Stomach (tissue), 8 donors: ENCODE measurements at regions not wholly inside any gene's neighbourhood (a gene's known extent, or its start where the extent isn't known, plus 50 kb on each side); places are given as distances from the start of the nearest gene placed in this dataset.

Source experiments
- DNase-seq, 2 donors: peaks; one replicate each; pipeline versions ENCODE4 v3.0.0 to v3.0.0-alpha.2; 2013 to 2019
- H3K27ac ChIP-seq, 5 donors: fragments of 200-600 bp in 4 of 5; sonication (generic) in 4 of 5; one replicate each; pipeline ENCODE4 v1.5.1; 2013 to 2019; ENCODE audit warnings: mild to moderate bottlenecking in 1 of 5, moderate library complexity in 1 of 5
- H3K27me3 ChIP-seq, 3 donors: fragments of 200-600 bp; sonication (generic); one replicate each; pipeline ENCODE4 v1.5.1; 2017 to 2019; ENCODE audit warnings: mixed run types in 1 of 3
- H3K36me3 ChIP-seq, 4 donors: fragments of 200-600 bp; sonication (generic); 1 replicate in 3 of 4; 2 replicates in 1 of 4; pipeline ENCODE4 v1.5.1; 2016 to 2019
- H3K4me1 ChIP-seq, 4 donors: fragments of 200-600 bp; sonication (generic); one replicate each; pipeline ENCODE4 v1.5.1; 2016 to 2019
- H3K4me3 ChIP-seq, 4 donors: fragments of 200-600 bp; sonication (generic) in 3 of 4; one replicate each; pipeline ENCODE4 v1.5.1; 2016 to 2019; ENCODE audit warnings: mild to moderate bottlenecking in 1 of 4
- H3K9me3 ChIP-seq, 4 donors: fragments of 200-600 bp; sonication (generic); one replicate each; pipeline ENCODE4 v1.5.1; 2016 to 2019
- CTCF ChIP-seq, 7 experiments: fragments of 450-650 bp in 4 of 7; fragments of 200-600 bp in 3 of 7; sonication (generic) in 3 of 7; IDR thresholded peaks; one replicate each; pipeline ENCODE4 v1.5.1; 2016 to 2019; ENCODE audit warnings: antibody characterized with exemption in 7 of 7, control low read depth in 2 of 7, mild to moderate bottlenecking in 1 of 7
- EP300 ChIP-seq: sonication (generic); formaldehyde crosslinking; IDR thresholded peaks from one replicate; pipeline ENCODE4 v1.6.1; 2017; ENCODE audit warnings: antibody characterized with exemption
- POLR2A ChIP-seq, 4 donors: fragments of 450-650 bp; IDR thresholded peaks; one replicate each; pipeline ENCODE4 v1.6.1; 2016; ENCODE audit warnings: antibody characterized with exemption in 4 of 4, control low read depth in 2 of 4, mild to moderate bottlenecking in 1 of 4, moderate library complexity in 1 of 4
- POLR2AphosphoS5 ChIP-seq, 3 donors: sonication (generic); formaldehyde crosslinking; IDR thresholded peaks; one replicate each; pipeline ENCODE4 v1.6.1; 2016; ENCODE audit warnings: antibody characterized with exemption in 3 of 3
- WGBS, 5 donors: extraction: QIAGEN DNeasy Blood & Tissue Kit in 3 of 5; methylation state at CpG; one replicate each; pipeline versions ENCODE4 v1.1.5 to v1.1.7; 2013 to 2018; 5-methylcytosine and 5-hydroxymethylcytosine counted together
- intact Hi-C: fragments of 100-400 bp; cut with DNase I; formaldehyde crosslinking; loops from one replicate; pipeline ENCODE4 v1.15.1; 2023; ENCODE audit warnings: low total_unique reads
- donor health status: healthy with polysubstance abuse.
- donor health status: Bipolar disorder and iron deficiency.
- donor health status: healthy.

DNA sequence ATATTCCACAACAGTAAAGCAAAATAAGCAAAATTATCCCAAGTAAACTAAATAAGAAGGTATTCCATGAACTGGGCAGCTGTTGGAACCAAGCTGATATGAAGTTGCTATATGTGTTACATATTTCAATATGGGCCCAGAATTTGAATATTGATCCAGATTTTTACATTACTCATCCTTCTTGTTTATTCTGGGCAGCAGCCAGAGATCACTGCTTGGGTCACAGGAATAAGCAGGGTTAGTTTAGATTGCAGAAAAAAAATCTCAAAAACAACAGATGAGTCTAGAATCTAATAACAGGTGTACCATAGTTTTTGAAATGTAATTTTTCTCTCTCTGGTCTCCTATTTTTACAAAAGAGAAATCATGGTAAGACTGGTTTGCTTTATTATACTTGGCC, 171.5 kb upstream of the NAMPT start:
- H3K27ac ChIP-seq, result no peak overlapping the region
- no peak for TF ChIP-seq POLR2AphosphoS5 (IDR thresholded peaks at IDR 0.05)
- no peaks in the 10 kb centered on the region for H3K27me3 ChIP-seq
- no peak overlapping the region for H3K4me3 ChIP-seq
- H3K36me3 ChIP-seq, result no peaks in the 10 kb centered on the region
- intact Hi-C loops, result no loop called here
- H3K4me1 ChIP-seq, result peaks cover 0 to 11% (median 0%) of the 10 kb centered on the region in 4 donors
- no peak for DNase-seq
- peaks cover 0 to 13% (median 0%) of the 10 kb centered on the region in 4 donors for H3K9me3 ChIP-seq

GRCh38 chr7:106452031-106452851, 167.5 kb upstream of the NAMPT start:
- Histone ChIP-seq H3K9me3 (peaks cover 0 to 8% (median 0%) of the 10 kb centered on the region in 4 donors), H3K36me3 (no peaks in the 10 kb centered on the region), H3K27ac (no peak overlapping the region), H3K4me1 (no peaks in the 10 kb centered on the region), H3K27me3 (no peaks in the 10 kb centered on the region), H3K4me3 (no peak overlapping the region)
- WGBS, 5 donors, result 74 to 79% (median 77%) methylated on average over 5 of the region's 5 CpGs
- TF ChIP-seq POLR2AphosphoS5 (IDR thresholded peaks at IDR 0.05) (no peak), CTCF (IDR thresholded peaks at IDR 0.05) (no peak), EP300 (no peak), POLR2A (IDR thresholded peaks at IDR 0.05) (no peak)
- intact Hi-C loops, result no loop called here
- no peak for DNase-seq

GRCh38 chr7:106451171-106451570, 166.4 kb upstream of the NAMPT start:
- H3K27ac ChIP-seq, result no peak overlapping the region
- intact Hi-C loops, result no loop called here
- H3K27me3 ChIP-seq, result no peaks in the 10 kb centered on the region
- no peaks in the 10 kb centered on the region for H3K4me1 ChIP-seq
- DNase-seq, result no peak
- H3K36me3 ChIP-seq, result no peaks in the 10 kb centered on the region
- TF ChIP-seq EP300 (no peak), POLR2AphosphoS5 (IDR thresholded peaks at IDR 0.05) (no peak), POLR2A (IDR thresholded peaks at IDR 0.05) (no peak), CTCF (IDR thresholded peaks at IDR 0.05) (no peak)
- 94 to 98% (median 97%) methylated on average over 4 of the region's 4 CpGs for WGBS, 5 donors
- H3K4me3 ChIP-seq, result no peak overlapping the region
- peaks cover 0 to 8% (median 0%) of the 10 kb centered on the region in 4 donors for H3K9me3 ChIP-seq

DNA sequence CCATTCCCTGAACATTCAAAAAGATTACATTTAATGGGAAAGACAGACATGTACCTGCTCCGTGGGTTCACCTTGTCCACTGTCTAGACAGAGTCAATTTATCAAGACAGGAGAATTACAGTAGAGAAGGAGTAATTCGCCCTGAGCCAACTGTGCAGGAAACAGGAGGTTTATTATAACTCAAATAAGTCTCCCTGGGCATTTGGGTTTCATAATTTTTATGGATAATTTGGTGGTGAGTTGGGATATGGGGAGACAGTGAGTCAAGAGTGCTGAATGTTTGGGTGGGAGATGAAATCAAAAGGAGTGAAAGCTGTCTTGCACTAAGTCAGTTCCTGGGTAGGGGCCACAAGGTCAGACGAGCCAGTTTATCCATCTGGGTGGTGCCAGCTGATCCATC, 165.9 kb upstream of the NAMPT start:
- peaks cover 0 to 8% (median 0%) of the 10 kb centered on the region in 4 donors for H3K9me3 ChIP-seq

More for the DNA sequence above, 165.9 kb upstream of the NAMPT start:
- no peaks in the 10 kb centered on the region for H3K4me1 ChIP-seq
- WGBS, 5 donors, result 64 to 83% (median 75%) methylated on average over 3 of the region's 3 CpGs
- H3K4me3 ChIP-seq, result no peak overlapping the region
- no peaks in the 10 kb centered on the region for H3K27me3 ChIP-seq
- DNase-seq, result no peak
- no peak for TF ChIP-seq POLR2AphosphoS5 (IDR thresholded peaks at IDR 0.05)
- no peak for TF ChIP-seq POLR2A (IDR thresholded peaks at IDR 0.05)
- no peak for TF ChIP-seq CTCF (IDR thresholded peaks at IDR 0.05)
- no peak for TF ChIP-seq EP300
- no peaks in the 10 kb centered on the region for H3K36me3 ChIP-seq
- no peak overlapping the region for H3K27ac ChIP-seq
- intact Hi-C loops, result no loop called here
